Heart left ventricle (tissue), 16 donors: ENCODE measurements at regions not wholly inside any gene's neighbourhood (a gene's known extent, or its start where the extent isn't known, plus 50 kb on each side); places are given as distances from the start of the nearest gene placed in this dataset.
"Not testable (repeated sequence)": the region's sequence is repeated elsewhere in the genome, so short reads cannot be mapped to it uniquely, and the experiment has no call there.

ENCODE experiments used
- ATAC-seq, 4 donors: fragments of 200-7000 bp; cut with Tn5 transposase; one replicate each; pipeline ENCODE4 v1.9.1; 2020 to 2022; ENCODE audit warnings: moderate library complexity in 4 of 4, mild to moderate bottlenecking in 3 of 4, moderate number of reproducible peaks in 1 of 4
- DNase-seq, 5 donors: peaks; one replicate each; pipeline ENCODE4 v3.0.0-alpha.2; 2020
- H3K27ac ChIP-seq, 12 donors: fragments of 200-600 bp; sonication (generic) in 4 of 12; one replicate each; pipeline versions ENCODE4 v1.5.0 to v1.8.0; 2016 to 2022; ENCODE audit warnings: mild to moderate bottlenecking in 2 of 12
- H3K27me3 ChIP-seq, 9 donors: fragments of 200-600 bp; sonication (generic) in 2 of 9; one replicate each; pipeline versions ENCODE4 v1.5.1 to v1.8.0; 2016 to 2022; ENCODE audit warnings: mild to moderate bottlenecking in 3 of 9
- H3K36me3 ChIP-seq, 9 donors: fragments of 200-600 bp; sonication (generic) in 2 of 9; one replicate each; pipeline versions ENCODE4 v1.5.0 to v1.8.0; 2018 to 2022; ENCODE audit warnings: mild to moderate bottlenecking in 2 of 9
- H3K4me1 ChIP-seq, 12 donors: fragments of 200-600 bp; sonication (generic) in 4 of 12; one replicate each; pipeline versions ENCODE4 v1.5.0 to v1.8.0; 2016 to 2022; ENCODE audit warnings: mild to moderate bottlenecking in 3 of 12
- H3K4me3 ChIP-seq, 12 donors: fragments of 200-600 bp; sonication (generic) in 4 of 12; one replicate each; pipeline versions ENCODE4 v1.5.0 to v1.8.0; 2017 to 2022; ENCODE audit warnings: mild to moderate bottlenecking in 9 of 12, moderate library complexity in 4 of 12
- H3K9me3 ChIP-seq, 12 donors: fragments of 200-600 bp; sonication (generic) in 4 of 12; one replicate each; pipeline versions ENCODE4 v1.5.0 to v1.8.0; 2016 to 2022; ENCODE audit warnings: mild to moderate bottlenecking in 1 of 12
- POLR2A ChIP-seq, 2 donors: fragments of 450-650 bp; IDR thresholded peaks; one replicate each; pipeline ENCODE4 v1.6.1; 2017; ENCODE audit warnings: antibody characterized with exemption in 2 of 2, mild to moderate bottlenecking in 2 of 2, moderate library complexity in 2 of 2
- WGBS, 4 donors: extraction: QIAGEN DNeasy Blood & Tissue Kit in 2 of 4; methylation state at CpG; one replicate each; pipeline versions ENCODE4 v1.1.5 to v1.1.7; 2013 to 2018; 5-methylcytosine and 5-hydroxymethylcytosine counted together
- intact Hi-C, 10 donors: fragments of 100-400 bp; cut with DNase I; formaldehyde crosslinking; loops; one replicate each; pipeline versions ENCODE4 v1.11.1 to v1.14.2; 2022
- TF ChIP-seq, protein P1 (sequence below), 12 donors: fragments of 200-600 bp; sonication (generic) in 4 of 12; IDR thresholded peaks; one replicate each; pipeline versions ENCODE4 v1.5.0 to v1.8.0; 2018 to 2022; ENCODE audit warnings: antibody characterized with exemption in 12 of 12, mild to moderate bottlenecking in 5 of 12
- donor health status: ischemic (EF 13 %, LVEDD 7.1; RV severe dilation, severe dysfunction).
- donor health status: healthy with polysubstance abuse.
- donor health status: DM: no; HTN: yes; CAD: no.
- donor health status: DM: no; HTN: no; CAD: no.
- donor health status: ischemic (EF 25% LVEDD 6.9; RV normal size, moderate dysfunction).
- donor health status: ischemic (EF 25% LVEDD 5.7; RV mildly dilated, moderate dysfunction).
- donor health status: healthy.
- donor health status: DM: yes; HTN: yes; CAD: no.
- donor health status: ischemic (EF 35%, LVEDD 5.7; RV mildly dilated, moderate dysfunction).
- donor health status: nonischemic (EF 11% LVEDD 7.7; RV severe dilation, severe dysfunction).
- donor health status: DM: yes; HTN: yes; CAD: no.
- donor health status: PGD.
- donor health status: ischemic (EF 29% LVEDD 5.4; RV normal size, mild dysfunction).
- donor health status: nonischemic (EF 23%, LVEDD 6.1; RV moderate dilation, normal function).

DNA sequence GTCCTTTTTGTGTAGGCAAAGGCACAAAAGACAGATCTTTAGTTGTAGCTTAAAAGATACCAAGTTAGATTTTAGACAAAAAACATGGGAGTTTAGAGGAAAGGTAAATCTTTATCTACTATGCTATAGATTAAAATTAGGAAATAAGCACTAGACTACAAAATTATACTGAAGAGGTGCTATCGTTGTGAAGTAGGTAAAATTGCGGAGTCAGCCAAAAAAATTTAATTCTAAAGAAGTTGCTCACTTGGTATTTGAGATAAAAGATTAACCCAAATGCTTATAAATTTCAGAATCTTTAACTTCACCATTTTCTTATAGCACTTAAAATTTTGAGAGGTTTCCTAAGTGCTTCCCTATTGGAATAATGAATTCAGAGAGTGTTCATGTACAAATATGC is 604.1 kb downstream of the GRXCR1 start:
- Histone ChIP-seq H3K9me3 (no peaks in the 10 kb centered on the region), H3K27ac (no peak overlapping the region), H3K4me1 (no peaks in the 10 kb centered on the region), H3K36me3 (no peaks in the 10 kb centered on the region), H3K27me3 (no peaks in the 10 kb centered on the region), H3K4me3 (no peak overlapping the region)
- TF ChIP-seq POLR2A (IDR thresholded peaks at IDR 0.05) = no peak
- TF ChIP-seq, protein P1, sequence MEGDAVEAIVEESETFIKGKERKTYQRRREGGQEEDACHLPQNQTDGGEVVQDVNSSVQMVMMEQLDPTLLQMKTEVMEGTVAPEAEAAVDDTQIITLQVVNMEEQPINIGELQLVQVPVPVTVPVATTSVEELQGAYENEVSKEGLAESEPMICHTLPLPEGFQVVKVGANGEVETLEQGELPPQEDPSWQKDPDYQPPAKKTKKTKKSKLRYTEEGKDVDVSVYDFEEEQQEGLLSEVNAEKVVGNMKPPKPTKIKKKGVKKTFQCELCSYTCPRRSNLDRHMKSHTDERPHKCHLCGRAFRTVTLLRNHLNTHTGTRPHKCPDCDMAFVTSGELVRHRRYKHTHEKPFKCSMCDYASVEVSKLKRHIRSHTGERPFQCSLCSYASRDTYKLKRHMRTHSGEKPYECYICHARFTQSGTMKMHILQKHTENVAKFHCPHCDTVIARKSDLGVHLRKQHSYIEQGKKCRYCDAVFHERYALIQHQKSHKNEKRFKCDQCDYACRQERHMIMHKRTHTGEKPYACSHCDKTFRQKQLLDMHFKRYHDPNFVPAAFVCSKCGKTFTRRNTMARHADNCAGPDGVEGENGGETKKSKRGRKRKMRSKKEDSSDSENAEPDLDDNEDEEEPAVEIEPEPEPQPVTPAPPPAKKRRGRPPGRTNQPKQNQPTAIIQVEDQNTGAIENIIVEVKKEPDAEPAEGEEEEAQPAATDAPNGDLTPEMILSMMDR (IDR thresholded peaks at IDR 0.05) = no peak
- WGBS, 4 donors = 35 to 66% (median 48%) methylated on average over 2 of the region's 2 CpGs
- no peak for ATAC-seq
- DNase-seq = no peak
- intact Hi-C loops = no loop called here

DNA sequence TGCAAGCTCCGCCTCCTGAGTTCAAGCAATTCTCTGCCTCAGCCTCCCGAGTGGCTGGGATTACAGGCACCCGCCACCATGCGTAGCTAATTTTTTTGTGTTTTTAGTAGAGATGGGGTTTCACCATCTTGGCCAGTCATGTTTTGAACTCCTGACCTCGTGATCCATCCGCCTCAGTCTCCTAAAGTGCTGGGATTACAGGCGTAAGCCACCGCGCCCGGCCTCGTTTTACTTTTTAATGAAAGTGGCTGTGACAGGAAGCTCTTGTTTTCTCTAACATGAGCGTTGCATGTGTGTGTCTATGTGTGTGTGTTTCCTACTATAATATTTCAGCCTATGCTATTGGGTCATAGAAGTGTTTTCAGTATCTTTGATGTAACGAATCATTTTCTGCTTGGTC is 613.3 kb downstream of the GRXCR1 start:
- ATAC-seq, intact Hi-C loops, H3K36me3 ChIP-seq, H3K27me3 ChIP-seq, H3K4me1 ChIP-seq, H3K4me3 ChIP-seq, H3K9me3 ChIP-seq, H3K27ac ChIP-seq, DNase-seq: not testable (repeated sequence)
- 87 to 90% (median 89%) methylated on average over 13 of the region's 13 CpGs for WGBS, 4 donors

DNA sequence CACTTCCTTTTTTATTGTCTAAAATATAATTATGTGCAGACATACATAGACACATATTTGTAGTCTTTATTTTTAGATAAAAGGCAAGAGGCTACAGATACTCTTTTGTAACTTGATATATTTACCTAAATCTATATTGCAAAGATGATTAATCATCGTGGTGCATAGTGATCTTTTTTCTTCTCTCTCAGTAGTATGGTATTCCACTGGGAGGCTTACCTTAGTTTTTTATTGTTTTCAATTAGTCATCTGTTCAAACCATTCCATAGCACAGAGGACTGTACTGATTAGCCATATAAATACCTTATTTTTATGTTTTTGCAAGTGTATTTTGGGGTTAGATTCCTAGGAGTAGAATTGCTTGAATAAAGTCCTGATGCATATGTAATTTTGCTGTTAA is 619.7 kb downstream of the GRXCR1 start:
- H3K9me3 ChIP-seq = peaks cover 0 to 10% (median 0%) of the 10 kb centered on the region in 12 donors
- 62 to 80% (median 66%) methylated on average over 1 of the region's 1 CpG for WGBS, 4 donors
- H3K4me1 ChIP-seq = no peaks in the 10 kb centered on the region
- ATAC-seq (no peak), DNase-seq (no peak)
- TF ChIP-seq POLR2A (IDR thresholded peaks at IDR 0.05) = no peak
- TF ChIP-seq, protein P1 (IDR thresholded peaks at IDR 0.05) = no peak
- no peaks in the 10 kb centered on the region for H3K27me3 ChIP-seq
- no peaks in the 10 kb centered on the region for H3K36me3 ChIP-seq
- intact Hi-C loops = no loop called here
- H3K27ac ChIP-seq = no peak overlapping the region
- H3K4me3 ChIP-seq = no peak overlapping the region

DNA sequence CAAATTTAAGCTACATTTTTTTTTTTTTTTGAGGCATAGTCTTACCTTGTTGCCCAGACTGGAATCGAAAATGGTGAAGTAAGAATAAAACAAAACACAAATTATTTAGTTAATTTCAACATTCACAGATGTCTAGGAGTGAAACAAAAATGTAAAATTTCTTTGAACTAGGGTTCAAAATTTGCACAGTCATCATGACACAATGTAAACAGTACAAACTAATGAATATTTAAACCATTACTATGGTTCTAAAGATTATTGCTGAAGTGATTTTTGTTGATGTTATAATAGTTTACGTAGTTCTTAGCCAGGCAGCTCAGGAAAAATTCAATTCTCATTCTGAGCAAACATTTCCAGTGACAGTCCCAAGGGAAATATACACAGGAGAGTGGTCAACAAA is 633.1 kb downstream of the GRXCR1 start:
- H3K27me3 ChIP-seq = no peaks in the 10 kb centered on the region
- peaks cover 0 to 8% (median 0%) of the 10 kb centered on the region in 12 donors for H3K9me3 ChIP-seq
- no peaks in the 10 kb centered on the region for H3K4me1 ChIP-seq
- 71 to 80% (median 78%) methylated on average over 2 of the region's 2 CpGs for WGBS, 4 donors
- H3K27ac ChIP-seq = no peak overlapping the region
- H3K4me3 ChIP-seq = no peak overlapping the region
- ATAC-seq = no peak
- no peaks in the 10 kb centered on the region for H3K36me3 ChIP-seq
- intact Hi-C loops = no loop called here
- TF ChIP-seq, protein P1 (IDR thresholded peaks at IDR 0.05) = no peak
- no peak for TF ChIP-seq POLR2A (IDR thresholded peaks at IDR 0.05)
- no peak for DNase-seq

DNA sequence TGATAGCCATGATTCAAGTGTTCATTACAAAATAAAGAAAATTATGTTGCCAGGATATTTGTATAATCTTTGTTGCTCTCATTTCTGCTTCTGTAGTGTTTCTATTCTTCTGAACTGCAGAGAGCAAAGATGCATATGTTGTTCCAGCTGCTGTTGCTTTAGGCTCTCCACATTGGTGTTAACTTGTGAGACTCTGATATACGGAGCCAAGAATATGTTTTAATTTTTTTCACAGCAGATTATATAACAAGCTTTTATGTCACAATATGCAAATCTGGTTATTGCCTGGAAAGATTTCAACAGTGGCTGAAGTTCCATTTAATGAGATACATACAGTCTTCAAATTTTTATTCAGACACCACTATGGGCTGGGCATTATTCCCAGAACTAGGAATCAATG is 655.0 kb downstream of the GRXCR1 start:
- DNase-seq (no peak), ATAC-seq (no peak)
- no peak overlapping the region for H3K4me3 ChIP-seq
- intact Hi-C loops = no loop called here
- 50 to 61% (median 58%) methylated on average over 1 of the region's 1 CpG for WGBS, 4 donors
- no peak overlapping the region for H3K27ac ChIP-seq
- H3K4me1 ChIP-seq = no peaks in the 10 kb centered on the region
- H3K9me3 ChIP-seq = peaks cover 0 to 20% (median 7%) of the 10 kb centered on the region in 12 donors
- H3K27me3 ChIP-seq = no peaks in the 10 kb centered on the region
- no peaks in the 10 kb centered on the region for H3K36me3 ChIP-seq
- TF ChIP-seq, protein P1 (IDR thresholded peaks at IDR 0.05) = no peak
- no peak for TF ChIP-seq POLR2A (IDR thresholded peaks at IDR 0.05)
